HG03342 (cell line): ENCODE measurements at regions not wholly inside any gene's neighbourhood (a gene's known extent, or its start where the extent isn't known, plus 50 kb on each side); places are given as distances from the start of the nearest gene placed in this dataset.
A peak's percentile ranks its signal among the peaks of the same experiment; 100 is the strongest.
"Not testable (repeated sequence)": the region's sequence is repeated elsewhere in the genome, so short reads cannot be mapped to it uniquely, and the experiment has no call there.

Experiments
- ATAC-seq: cut with Tn5 transposase; IDR thresholded peaks from one replicate; pipeline ENCODE4 v1.9.1; 2021; ENCODE audit warnings: mild to moderate bottlenecking, moderate library complexity; ENCODE audit not compliant: unreplicated experiment

DNA sequence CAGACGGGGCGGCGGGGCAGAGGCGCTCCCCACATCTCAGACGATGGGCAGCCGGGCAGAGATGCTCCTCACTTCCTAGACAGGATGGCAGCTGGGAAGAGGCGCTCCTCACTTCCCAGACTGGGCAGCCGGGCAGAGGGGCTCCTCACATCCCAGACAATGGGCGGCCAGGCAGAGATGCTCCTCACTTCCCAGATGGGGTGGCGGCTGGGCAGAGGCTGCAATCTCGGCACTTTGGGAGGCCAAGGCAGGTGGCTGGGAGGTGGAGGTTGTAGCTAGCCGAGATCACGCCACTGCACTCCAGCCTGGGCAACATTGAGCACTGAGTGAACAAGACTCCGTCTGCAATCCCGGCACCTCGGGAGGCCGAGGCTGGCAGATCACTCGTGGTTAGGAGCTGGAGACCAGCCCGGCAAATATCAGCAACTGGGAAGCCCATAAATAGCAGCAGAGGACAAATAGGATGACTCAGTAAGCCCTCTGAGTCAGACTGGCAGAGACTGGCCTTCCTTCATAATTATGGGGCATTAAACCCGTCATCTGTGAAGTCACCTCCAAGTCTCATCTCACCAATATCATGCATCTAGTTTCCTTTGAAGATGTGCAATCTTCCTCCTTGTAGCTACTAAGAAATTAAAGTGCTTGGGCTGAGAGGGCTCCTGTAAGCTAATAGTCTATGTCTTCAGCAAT, 337.3 kb downstream of the GOLGA6L6 start:
- not testable (repeated sequence) for ATAC-seq

DNA sequence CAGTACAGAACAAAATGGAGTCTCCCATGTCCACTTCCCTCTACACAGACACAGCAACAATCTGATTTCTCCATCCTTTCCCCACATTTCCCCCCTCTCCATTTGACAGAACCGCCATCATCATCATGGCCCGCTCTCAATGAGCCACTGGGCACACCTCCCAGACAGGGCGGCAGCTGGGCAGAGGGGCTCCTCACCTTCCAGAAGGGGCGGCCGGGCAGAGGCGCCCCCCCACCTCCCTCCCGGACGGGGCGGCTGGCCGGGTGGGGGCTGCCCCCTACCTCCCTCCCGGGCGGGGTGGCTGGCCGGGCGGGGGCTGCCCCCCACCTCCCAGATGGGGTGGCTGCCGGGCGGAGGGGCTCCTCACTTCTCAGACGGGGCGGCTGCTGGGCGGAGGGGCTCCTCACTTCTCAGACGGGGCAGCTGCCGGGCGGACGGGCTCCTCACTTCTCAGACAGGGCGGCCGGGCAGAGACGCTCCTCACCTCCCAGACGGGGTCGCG, 337.9 kb downstream of the GOLGA6L6 start:
- ATAC-seq = not testable (repeated sequence)

DNA sequence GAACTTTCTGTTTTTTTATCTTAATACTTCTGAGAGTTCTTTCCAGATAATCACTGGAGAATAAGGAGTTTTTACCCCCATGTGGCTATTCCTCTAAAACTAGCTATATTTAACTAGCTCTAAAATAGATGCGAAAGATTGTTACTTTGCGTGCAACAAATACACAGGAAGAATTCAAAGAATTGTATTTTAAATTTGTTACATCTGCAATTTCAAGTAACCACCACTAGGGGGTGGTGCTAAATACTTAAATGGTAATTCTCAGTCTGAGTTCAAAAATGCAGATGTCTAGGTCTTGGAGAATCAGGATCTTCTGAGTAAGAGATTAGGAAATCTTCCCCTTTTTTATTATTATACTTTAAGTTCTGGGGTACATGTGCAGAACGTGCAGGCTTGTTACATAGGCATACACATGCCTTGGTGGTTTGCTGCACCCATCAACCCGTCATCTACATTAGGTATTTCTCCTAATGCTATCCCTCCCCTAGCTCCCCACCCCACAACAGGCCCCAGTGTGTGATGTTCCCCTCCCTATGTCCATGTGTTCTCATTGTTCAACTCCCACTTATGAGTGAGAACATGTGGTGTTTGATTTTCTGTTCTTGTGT, 346.9 kb downstream of the GOLGA6L6 start:
- not testable (repeated sequence) for ATAC-seq

DNA sequence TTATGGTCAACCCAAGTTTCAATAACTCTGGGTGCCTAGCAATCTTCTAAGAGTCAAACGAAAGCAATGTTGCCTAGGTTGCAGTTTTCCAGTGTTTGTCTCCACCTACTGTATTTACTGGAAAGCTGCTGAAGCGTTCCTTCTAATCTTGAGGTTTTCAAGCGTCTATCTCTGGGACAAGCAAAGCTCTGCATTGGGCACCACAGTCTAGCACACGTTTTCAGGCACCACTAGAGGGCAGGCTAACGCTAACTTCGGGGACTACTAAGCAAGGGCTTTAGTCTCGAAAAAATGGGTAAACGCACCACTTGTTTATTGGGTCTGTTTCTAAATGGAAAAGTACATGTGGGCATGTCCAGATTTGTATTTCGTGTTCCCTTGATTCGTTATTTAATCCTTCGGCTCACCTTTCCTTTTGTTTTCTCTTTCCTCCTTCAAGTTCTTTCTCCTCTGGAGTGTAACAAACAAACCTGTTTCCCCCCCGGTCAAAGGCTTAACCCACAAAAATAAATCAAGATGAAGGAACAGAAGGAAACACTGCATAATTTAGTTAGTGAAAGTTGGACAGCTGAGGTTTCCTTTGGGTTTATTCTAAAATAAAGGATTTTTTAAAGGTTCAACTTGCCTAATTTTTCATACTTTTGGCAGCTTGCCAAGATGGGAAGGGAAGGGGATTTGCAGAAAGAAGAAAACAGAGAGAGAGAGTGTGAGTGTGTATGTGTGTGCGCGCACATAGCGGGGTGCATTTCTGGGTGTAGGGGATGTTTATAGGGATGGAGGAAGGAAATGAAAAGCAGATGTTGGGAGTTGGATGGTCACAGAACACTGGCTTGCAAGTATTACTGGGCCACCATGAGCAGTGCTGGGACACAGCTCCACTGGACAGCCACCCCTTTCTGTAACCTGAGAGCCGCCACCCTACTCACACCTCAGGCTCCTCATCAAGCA, 348.3 kb downstream of the GOLGA6L6 start:
- ATAC-seq = peak; percentile 79

DNA sequence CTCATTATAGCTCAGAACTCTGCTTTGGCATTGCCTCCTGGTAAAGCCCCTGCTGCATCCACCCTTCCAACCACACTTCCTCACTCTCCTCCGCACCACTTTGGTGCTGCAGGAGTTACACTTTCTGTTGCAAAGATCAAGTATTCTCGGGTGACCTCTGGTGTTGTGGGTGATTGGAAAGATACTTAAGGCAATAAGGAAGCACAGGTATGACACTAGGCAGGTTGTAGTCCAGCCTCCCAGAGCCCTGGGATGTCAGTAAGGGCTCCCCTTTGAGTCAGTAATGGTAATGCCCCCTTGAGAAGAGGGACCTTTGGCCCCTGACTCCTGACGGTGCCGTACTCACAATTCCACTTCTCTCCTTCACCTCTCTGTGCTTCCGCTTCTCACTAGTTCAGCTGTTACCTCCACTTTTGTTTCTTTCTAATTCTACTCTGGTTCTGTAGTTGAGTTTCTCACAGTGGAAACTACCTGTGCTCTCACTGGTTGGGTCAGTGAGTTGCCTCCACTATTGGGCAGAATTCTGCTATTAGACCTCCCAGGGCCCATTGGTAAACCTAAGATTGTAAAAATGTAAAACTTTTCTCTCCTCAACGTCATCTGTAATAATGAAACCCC, 350.0 kb downstream of the GOLGA6L6 start:
- not testable (repeated sequence) for ATAC-seq

DNA sequence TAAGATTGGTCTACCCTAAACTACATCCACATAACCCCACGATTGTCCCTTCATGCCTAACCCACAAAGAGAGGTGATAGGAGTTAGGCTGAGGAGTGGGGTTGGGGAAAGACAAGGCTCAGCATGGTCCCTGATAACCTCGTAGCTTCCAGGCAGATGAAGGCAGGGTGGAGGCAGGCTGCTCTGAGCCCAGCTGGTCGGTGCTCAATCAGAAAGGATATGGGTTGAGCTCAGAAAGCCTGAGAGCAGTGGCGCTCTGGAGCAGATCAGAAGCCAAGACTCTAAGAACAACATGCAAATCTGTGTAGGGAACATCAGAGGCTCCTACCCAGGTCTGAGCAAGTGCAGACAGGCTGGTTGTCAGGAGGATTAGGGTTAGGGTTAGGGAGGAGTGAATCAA, 353.0 kb downstream of the GOLGA6L6 start:
- ATAC-seq = not testable (repeated sequence)

DNA sequence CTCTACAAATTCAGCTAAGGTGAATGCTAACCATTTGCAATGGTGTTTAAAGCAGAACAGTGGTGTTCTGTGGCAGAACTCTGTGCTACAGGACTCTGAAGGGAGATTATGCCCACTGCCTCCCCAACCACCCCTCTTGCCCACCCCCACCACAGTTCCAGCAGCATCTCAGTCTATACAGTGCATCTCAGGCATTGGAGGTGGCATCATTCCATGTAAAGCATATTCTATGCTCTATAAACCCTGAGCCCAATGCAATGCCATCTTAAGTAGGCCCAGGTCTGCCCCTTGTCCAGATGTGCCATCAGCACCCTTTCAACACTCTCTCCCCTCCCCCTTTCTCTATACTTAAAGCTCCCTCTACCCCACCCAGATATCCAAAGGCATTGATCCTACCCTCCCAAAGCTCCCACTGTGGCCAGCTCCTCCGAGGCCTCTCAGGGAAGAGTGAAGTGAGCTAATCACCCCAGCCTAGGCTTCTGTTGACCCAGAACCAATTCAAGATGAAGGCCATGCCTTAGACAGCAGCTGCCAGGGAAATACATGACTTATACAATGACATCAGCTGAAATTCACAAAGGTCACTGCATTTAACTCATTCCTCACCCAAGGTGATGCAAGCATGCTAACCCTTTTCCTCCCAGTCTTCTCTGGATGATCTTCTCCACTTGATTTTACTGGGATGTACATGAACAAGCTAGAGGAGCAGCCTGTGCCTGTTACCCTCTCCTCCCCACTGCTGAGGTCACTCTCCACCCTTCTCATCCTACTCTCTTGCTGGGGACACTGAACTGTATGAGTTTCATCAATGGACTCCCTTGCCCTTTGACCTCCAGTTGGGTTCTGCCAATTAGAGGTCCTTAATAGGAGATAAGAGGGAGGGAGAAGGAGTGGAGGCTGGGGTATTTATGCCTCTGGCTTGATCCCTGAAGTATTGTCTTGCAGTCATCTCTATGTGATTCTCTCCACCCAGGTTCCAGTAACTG, 353.9 kb downstream of the GOLGA6L6 start:
- ATAC-seq = not testable (repeated sequence)

DNA sequence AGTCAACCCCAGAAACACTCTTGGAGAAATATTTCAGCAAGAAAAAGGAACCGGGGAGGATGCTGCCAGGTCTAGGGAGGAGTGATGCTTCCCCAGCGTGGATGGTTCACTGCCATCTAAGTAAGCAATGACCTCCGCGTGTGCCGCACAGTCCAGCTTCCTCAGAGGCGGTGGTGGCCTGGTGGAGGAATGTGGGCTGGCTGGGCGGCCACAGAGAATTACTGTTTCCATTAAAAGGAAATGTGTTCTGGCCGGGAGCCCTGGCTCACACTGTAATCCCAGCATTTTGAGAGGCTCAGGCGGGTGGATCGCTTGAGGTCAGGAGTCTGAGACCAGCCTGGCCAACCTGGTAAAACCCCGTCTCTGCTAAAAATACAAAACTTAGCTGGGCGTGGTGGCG, 356.7 kb downstream of the GOLGA6L6 start:
- ATAC-seq = not testable (repeated sequence)

DNA sequence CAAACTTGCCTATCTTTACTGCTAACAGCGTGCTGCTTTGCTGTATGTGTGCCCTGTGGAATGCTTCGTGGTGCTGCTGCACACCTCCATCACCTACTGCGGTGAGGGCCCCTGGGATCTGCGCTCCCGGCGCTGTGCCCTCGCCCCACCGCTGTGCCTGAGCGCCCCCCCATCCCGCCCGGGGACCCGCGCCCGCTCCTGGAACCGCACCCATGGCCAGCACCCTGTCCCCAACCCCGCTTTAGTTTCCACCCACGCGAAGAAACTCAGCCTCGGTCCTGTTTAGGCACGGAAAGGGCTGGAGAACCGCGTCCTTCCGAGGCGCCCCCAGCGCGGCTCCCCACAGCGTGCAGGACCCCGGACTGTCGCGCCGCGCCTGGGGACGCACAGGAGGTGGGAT, 373.4 kb downstream of the GOLGA6L6 start:
- not testable (repeated sequence) for ATAC-seq

DNA sequence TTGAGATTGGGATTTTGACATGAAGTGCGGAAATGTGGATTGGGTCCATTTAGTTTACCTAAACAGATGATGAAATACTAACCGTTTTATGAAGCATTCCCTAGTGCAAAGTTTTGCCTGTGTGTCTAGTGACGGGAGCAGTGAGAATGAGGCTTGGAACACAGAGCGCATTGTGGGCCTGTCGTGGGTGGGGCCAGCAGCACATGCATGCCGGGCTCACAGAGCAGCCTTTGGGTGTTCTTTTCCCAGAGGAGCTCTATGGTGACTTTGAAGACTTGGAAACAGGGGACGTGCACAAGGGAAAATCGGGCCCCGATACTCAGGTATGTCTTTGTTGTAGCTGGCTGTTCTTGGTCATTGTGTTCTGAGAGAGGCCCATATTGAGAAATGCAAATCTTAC, 388.1 kb downstream of the GOLGA6L6 start:
- ATAC-seq = not testable (repeated sequence)

DNA sequence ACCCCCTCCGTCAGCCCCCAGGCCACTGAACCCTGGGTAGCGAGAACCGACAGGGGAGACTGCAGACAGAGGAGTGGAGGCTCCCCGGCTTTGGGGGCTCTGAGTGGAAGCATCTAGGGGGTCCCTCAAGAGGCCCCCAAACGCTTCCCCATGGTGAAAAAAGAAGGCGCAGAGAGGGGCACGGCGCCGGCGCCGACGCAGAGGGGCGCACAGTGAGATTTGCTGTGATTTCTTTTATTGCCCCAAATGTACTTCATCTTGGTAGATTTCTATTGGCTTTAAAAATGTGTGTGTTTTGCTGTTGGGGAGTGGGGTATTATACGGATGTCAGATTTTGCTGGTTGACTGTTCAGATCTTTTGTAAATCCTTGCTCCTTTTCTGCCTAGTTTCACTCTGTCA, 392.9 kb downstream of the GOLGA6L6 start:
- ATAC-seq = not testable (repeated sequence)

DNA sequence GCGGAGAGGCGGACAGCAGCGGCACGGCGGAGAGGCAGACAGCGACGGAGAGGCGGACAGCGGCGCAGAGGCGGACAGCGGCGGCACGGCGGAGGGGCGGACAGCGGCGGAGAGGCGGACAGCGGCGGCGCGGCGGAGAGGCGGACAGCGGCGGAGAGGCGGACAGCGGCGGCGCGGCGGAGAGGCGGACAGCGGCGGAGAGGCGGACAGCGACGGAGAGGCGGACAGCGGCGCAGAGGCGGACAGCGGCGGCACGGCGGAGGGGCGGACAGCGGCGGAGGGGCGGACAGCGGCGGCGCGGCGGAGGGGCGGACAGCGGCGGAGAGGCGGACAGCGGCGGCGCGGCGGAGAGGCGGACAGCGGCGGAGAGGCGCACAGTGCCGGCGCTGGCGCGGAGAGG, 393.6 kb downstream of the GOLGA6L6 start:
- ATAC-seq = not testable (repeated sequence)

DNA sequence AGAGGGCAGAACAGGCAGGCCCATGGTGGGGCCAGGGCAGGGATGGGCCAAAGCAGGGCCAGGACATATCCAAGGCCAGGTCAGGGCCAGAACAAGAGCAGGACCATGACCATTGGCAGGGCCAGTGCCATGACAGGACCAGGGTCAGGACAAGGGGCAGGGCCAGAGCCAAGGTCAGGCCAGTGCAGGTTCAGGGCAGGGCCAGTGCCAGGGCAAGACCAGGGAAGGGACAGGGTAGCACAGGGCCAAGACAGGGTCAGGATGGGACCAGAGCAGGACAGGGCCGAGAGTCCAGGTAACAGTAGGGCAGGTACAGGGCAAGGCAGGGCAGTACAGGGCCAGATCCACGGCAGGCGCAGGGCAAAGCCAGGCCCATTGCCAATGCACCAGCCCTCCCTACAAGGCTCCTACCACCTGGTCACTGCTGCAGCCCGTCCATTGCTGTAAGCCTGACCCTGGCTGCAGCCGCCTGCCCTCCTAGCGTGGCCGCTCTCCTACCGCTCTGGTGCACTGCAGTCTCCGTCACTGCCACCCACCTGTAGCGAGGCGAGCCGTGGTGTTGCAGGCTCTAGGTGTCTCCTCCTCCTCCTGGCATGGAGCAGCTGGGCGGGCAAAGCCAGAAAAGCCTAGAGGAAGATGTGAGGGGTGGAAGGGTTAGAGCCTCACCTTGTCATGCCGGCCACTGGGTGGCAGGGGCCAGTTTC, 397.1 kb downstream of the GOLGA6L6 start:
- not testable (repeated sequence) for ATAC-seq

DNA sequence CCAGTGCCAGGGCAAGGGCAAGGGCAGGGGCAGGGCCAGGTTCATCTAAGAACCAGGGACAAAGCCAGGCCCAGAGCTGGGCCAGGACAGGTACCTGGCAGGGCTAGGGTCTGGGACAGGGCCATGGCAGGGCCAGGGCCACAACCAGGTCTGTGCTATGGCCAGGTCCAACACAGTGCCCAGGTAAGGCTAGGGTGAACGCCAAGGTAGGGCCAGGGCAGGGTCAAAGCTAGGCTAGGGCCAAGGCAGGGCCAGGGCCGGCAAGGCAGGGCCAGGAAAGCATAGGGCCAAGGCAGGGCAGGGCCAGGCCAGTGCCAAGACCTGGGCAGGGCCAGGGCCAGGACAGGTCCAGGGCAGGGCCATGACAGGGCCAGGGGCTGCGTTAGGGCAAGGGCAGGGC, 398.7 kb downstream of the GOLGA6L6 start:
- not testable (repeated sequence) for ATAC-seq

DNA sequence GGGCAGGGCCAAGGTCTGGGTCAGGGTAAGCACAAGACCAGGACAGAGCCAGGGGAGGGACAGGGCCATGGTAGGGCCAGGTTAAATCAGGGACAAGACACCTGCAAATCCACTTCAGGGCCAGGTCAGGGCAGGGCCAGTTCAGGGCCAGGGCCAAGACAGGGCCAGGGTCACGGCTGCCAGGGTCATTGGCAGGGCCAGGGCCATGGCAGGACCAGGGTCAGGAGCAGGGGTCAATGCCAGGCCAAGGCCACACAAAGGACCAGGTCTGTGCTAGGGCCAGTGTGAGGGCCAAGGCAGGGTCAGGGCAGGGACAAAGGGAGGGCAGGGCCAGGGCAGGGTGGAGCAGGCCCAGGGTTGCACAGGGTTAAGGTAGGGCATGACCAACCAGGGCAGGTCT, 399.2 kb downstream of the GOLGA6L6 start:
- ATAC-seq = not testable (repeated sequence)

DNA sequence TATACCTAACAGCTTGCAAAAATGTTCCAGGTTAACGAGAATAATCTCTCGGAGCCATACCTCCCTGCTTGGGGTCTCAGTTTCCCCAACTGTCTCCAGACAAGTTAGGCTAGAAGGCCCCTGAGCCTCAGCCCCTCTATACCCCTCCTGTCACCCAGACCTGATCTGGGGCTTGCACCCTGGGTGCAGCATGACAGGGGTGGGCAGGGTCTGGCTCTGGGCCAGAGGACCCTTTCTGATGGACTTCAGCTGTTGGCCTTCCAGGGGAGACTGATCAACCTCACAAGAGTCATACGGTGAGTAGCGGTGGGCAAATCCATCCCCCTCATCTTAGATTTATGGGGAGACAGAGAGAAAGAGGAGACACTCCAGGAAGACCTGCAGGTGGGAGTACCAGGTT, 416.9 kb downstream of the GOLGA6L6 start:
- ATAC-seq = not testable (repeated sequence)

DNA sequence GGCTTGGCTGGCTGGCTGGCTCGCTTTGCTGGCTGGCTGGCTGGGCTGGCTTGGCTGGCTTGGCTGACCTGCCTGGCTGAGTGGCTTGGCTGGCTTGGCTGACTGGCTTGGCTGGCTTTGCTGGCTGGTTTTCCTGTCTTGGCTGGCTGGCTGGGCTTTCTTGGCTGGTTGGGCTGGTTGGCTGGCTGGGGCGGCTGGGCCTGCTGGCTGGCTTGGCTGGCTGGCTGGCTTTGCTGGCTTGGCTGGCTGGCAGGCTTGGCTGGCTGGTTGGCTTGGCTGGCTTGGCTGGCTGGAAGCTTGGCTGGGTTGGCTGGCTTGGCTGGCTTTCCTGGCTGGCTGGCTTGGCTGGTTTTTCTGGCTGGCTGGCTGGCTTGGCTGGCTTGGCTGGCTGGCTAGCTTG, 435.6 kb downstream of the GOLGA6L6 start:
- ATAC-seq = no peak

DNA sequence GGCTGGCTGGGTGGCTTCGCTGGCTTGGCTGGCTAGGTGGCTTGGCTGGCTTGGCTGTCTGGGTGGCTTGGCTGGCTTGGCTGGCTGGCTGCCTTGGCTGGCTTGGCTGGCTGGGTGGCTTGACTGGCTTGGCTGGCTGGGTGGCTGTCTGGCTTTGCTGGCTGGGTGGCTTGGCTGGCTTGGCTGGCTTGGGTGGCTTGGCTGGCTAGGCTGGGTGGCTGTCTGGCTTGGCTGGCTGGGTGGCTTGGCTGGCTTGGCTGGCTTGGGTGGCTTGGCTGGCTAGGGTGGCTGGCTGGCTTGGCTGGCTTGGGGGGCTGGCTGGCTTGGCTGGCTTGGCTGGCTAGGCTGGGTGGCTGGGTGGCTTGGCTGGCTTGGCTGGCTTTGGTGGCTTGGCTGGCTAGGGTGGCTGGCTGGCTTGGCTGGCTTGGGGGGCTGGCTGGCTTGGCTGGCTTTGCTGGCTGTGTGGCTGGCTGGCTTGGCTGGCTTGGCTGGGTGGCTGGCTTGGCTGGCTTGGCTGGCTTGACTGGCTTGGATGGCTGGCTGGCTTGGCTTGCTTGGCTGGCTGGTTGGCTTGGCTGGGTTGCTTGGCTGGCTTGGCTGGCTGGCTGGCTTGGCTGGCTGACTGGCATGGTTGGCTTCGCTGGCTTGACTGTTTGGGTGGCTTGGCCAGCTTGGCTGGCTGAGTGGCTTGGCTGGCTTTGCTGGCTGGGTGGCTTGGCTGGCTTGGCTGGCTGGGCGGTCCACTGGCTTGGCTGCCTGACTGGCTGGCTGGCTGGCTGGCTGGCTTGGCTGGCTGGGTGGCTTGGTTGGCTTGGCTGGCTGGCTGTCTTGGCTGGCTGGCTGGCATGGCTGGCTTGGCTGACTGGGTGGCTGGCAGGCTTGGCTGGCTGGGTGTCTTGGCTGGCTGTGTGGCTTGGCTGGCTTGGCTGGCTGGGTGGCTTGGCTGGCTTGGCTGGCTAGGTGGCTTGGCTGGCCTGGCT, 436.3 kb downstream of the GOLGA6L6 start:
- ATAC-seq = not testable (repeated sequence)
